ENCODE measurements at regions not wholly inside any gene's neighbourhood (a gene's known extent, or its start where the extent isn't known, plus 50 kb on each side); places are given as distances from the start of the nearest gene placed in this dataset.

DNA sequence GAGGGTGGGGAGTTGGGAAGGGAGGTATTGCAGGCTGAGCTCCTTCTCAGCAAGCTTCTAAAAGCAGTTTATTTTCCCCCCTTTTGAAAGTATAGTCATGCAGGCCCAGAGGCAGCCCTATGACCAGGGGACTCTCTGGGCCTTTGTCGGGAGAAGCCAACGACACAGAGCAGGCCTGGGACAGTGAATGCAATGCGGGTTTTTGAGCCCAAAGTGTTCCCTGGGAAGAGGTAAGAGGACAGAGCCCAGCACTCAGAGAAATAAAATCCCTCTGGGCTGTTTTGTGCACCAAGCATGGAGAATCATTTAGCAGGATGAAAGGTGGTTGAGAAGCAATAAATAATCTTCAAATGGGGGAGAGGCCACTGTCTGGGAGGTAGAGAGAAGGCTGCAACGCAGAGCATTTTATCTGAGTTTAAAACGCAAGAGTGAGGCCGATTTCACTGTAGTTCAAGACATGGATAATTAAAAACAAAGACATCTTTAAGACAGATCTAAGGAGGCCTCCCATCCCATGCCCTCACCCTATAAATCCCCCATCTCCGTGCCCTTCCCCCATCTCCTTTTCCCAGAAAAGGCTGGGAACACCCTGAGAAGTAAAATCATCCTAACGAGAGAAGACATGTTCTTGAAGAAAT lies 237.5 kb downstream of the CDC5L start:
- TF ChIP-seq POLR2AphosphoS5 (IDR thresholded peaks at IDR 0.05; ENCODE audit: low read depth, low read length), result no peak
- TF ChIP-seq CTCF (IDR thresholded peaks at IDR 0.05), result no peak
